ENCODE measurements at regions not wholly inside any gene's neighbourhood (a gene's known extent, or its start where the extent isn't known, plus 50 kb on each side); places are given as distances from the start of the nearest gene placed in this dataset.
"Not testable (repeated sequence)": the region's sequence is repeated elsewhere in the genome, so short reads cannot be mapped to it uniquely, and the experiment has no call there.

DNA sequence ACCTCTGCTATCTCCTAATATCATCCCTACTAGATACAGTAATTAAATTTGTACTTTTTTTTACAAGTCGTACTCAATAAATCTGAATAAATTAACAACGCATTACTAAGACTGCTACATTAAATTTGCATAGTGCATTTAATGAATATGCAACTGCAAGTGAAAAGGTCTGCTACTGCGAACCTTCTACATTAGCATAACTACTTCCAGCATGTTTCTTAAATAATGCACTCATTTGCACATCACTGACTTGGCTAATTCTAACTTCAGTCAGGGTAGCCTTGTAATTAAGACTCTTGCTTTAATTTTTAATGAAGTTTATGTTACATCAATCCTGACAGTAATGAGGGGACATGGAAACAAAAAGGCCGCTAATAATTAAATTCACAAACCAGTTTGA lies 98.9 kb upstream of the FOXB1 start:
- no peak for TF ChIP-seq CTCF (IDR thresholded peaks at IDR 0.05; ENCODE audit: insufficient read depth, low read length, missing control alignments)
- H3K4me3 ChIP-seq (ENCODE audit: low read depth, low read length) = no peak overlapping the region
- DNase-seq (ENCODE audit: low read depth, low spot score) = no peak
- ChIA-PET POLR2A (no interaction called here), CTCF (no interaction called here)

DNA sequence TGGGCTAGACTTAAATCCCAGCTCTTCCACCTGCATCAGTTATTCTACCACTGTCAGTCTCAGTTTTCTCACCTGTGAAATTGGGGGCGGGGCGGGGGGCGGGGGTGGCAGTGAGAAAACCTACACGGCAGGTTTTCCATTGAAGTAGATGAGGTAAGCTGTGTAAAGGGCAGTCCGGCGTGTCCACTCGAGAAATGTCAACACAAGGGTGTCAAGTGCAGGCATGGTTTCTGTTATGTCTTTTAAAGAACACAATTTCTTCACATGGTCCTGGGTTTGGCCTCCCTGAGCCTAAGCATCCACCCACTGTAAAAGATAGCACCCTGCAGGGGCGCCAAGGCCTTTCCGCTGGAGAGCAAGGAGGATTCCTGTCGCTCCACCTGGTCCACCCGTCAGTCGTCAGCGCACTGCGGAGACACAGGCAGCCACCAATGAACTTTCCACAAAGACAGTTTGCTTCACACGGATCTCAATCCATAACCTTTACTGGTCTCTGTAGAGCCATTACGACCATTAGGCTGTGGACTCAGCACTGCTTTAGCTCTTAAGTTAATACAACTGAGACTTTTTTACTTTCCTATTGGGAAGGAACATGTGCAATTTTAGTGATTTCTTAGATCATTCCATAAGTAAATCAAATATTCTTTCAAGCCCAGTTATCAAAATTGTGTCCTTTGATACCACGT lies 99.5 kb upstream of the FOXB1 start:
- POLR2A ChIA-PET = no interaction called here

DNA sequence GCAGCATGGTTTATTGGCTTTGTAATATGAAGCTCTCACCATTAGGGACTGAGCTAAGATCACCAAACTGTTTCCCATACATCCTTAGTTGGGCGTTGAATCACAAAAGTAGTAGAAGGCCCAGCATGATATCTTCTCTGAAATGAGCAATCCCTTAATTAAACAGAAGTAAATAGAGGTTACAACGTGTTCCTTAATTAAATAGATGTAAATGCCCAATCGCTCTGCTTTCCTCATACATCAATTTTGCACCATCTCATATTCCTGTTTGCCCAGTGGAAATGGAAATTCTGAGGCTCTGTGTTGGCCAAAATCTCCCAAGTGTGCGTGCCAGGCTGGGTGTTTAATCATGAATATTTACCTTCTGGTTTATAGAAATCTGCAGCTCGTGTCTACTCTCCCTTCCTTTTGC lies 107.4 kb upstream of the FOXB1 start:
- DNase-seq (ENCODE audit: low read depth, low spot score) = no peak
- no peak for TF ChIP-seq CTCF (IDR thresholded peaks at IDR 0.05; ENCODE audit: insufficient read depth, low read length, missing control alignments)
- POLR2A ChIA-PET = no interaction called here
- H3K4me3 ChIP-seq (ENCODE audit: low read depth, low read length) = no peak overlapping the region
- CTCF ChIA-PET = no interaction called here

More for the DNA sequence above, 99.5 kb upstream of the FOXB1 start:
- H3K4me3 ChIP-seq (ENCODE audit: low read depth, low read length) = no peak overlapping the region
- no peak for DNase-seq (ENCODE audit: low read depth, low spot score)
- CTCF ChIA-PET = no interaction called here
- TF ChIP-seq CTCF (IDR thresholded peaks at IDR 0.05; ENCODE audit: insufficient read depth, low read length, missing control alignments) = no peak

- no peak for DNase-seq (ENCODE audit: low read depth, low spot score)
- ChIA-PET CTCF (no interaction called here), POLR2A (no interaction called here)
- TF ChIP-seq CTCF (IDR thresholded peaks at IDR 0.05; ENCODE audit: insufficient read depth, low read length, missing control alignments) = no peak
- no peak overlapping the region for H3K4me3 ChIP-seq (ENCODE audit: low read depth, low read length)
These were observed 109.3 kb upstream of the FOXB1 start for GRCh38 chr15:59894835-59895234.

- no peak for TF ChIP-seq CTCF (IDR thresholded peaks at IDR 0.05; ENCODE audit: insufficient read depth, low read length, missing control alignments)
- no peak overlapping the region for H3K4me3 ChIP-seq (ENCODE audit: low read depth, low read length)
- DNase-seq (ENCODE audit: low read depth, low spot score) = no peak
- CTCF ChIA-PET = no interaction called here
- POLR2A ChIA-PET = no interaction called here
These were observed 111.1 kb upstream of the FOXB1 start for GRCh38 chr15:59892985-59893384.

GRCh38 chr15:59887870-59888269 lies 116.2 kb upstream of the FOXB1 start:
- CTCF ChIA-PET; H3K4me3 ChIP-seq (ENCODE audit: low read depth, low read length); POLR2A ChIA-PET; DNase-seq (ENCODE audit: low read depth, low spot score): not testable (repeated sequence)

- ChIA-PET CTCF (no interaction called here), POLR2A (no interaction called here)
- TF ChIP-seq CTCF (IDR thresholded peaks at IDR 0.05; ENCODE audit: insufficient read depth, low read length, missing control alignments) = no peak
- DNase-seq (ENCODE audit: low read depth, low spot score) = no peak
- no peak overlapping the region for H3K4me3 ChIP-seq (ENCODE audit: low read depth, low read length)
These were observed 116.9 kb upstream of the FOXB1 start for GRCh38 chr15:59887211-59887610.
